HEK293 (cell line): ENCODE measurements at regions not wholly inside any gene's neighbourhood (a gene's known extent, or its start where the extent isn't known, plus 50 kb on each side); places are given as distances from the start of the nearest gene placed in this dataset.

Experiments
- SCRT1 ChIP-seq: fragments of 450-650 bp; formaldehyde crosslinking; IDR thresholded peaks from 2 replicates; pipeline ENCODE4 v1.5.1; 2016; ENCODE audit warnings: missing biosample characterization, missing genetic modification characterization, borderline replicate concordance
- YY1 ChIP-seq: fragments of 450-650 bp; formaldehyde crosslinking; IDR thresholded peaks from 2 replicates; pipeline ENCODE4 v1.5.1; 2018; ENCODE audit warnings: missing biosample characterization, missing genetic modification characterization
- ZNF169 ChIP-seq: fragments of 450-650 bp; formaldehyde crosslinking; IDR thresholded peaks from 2 replicates; pipeline ENCODE4 v1.5.1; 2016; ENCODE audit warnings: missing biosample characterization, missing genetic modification characterization
- ZNF24 ChIP-seq: fragments of 450-650 bp; formaldehyde crosslinking; IDR thresholded peaks from 2 replicates; pipeline ENCODE4 v1.5.1; 2016; ENCODE audit warnings: missing biosample characterization, missing genetic modification characterization
- ZNF274 ChIP-seq, 2 experiments: fragments of 200-500 bp in 1 of 2; fragments of 450-650 bp in 1 of 2; sonication (Bioruptor generic) in 1 of 2; formaldehyde crosslinking in 1 of 2; IDR thresholded peaks; 2 replicates each; pipeline versions ENCODE4 v1.5.1 to v1.6.1; 2014 to 2016; ENCODE audit warnings: borderline replicate concordance in 1 of 2, inconsistent platforms in 1 of 2, low read length in 1 of 2, missing biosample characterization in 1 of 2, missing genetic modification characterization in 1 of 2
- ZNF292 ChIP-seq: fragments of 450-650 bp; formaldehyde crosslinking; IDR thresholded peaks from 2 replicates; pipeline ENCODE4 v1.5.1; 2016; ENCODE audit warnings: low read depth, missing biosample characterization, missing genetic modification characterization, borderline replicate concordance
- ZNF335 ChIP-seq: fragments of 450-650 bp; formaldehyde crosslinking; conservative IDR thresholded peaks from 2 replicates; pipeline ENCODE4 v1.5.1; 2016; ENCODE audit warnings: missing biosample characterization, missing genetic modification characterization
- ZNF350 ChIP-seq: fragments of 450-650 bp; formaldehyde crosslinking; IDR thresholded peaks from 2 replicates; pipeline ENCODE4 v1.5.0; 2017; ENCODE audit warnings: missing biosample characterization, mild to moderate bottlenecking, missing genetic modification characterization
- ZNF37A ChIP-seq: fragments of 450-650 bp; IDR thresholded peaks from 2 replicates; pipeline ENCODE4 v1.5.1; 2018; ENCODE audit warnings: missing biosample characterization, missing genetic modification characterization
- ZNF747 ChIP-seq: fragments of 450-650 bp; formaldehyde crosslinking; IDR thresholded peaks from 2 replicates; pipeline ENCODE4 v1.5.1; 2016; ENCODE audit warnings: missing biosample characterization, missing genetic modification characterization
- TF ChIP-seq, protein P1 (sequence below): fragments of 450-650 bp; formaldehyde crosslinking; IDR thresholded peaks from 2 replicates; pipeline ENCODE4 v1.5.1; 2016; ENCODE audit warnings: missing biosample characterization, missing genetic modification characterization
- TF ChIP-seq, protein P2 (sequence below): fragments of 450-650 bp; formaldehyde crosslinking; IDR thresholded peaks from 2 replicates; pipeline ENCODE4 v1.5.1; 2016; ENCODE audit warnings: missing biosample characterization, missing genetic modification characterization, low read depth
- TF ChIP-seq, protein P3 (sequence below): fragments of 450-650 bp; formaldehyde crosslinking; IDR thresholded peaks from 2 replicates; pipeline ENCODE4 v1.5.1; 2016; ENCODE audit warnings: missing biosample characterization, missing genetic modification characterization
- TF ChIP-seq, protein P4 (sequence below): fragments of 450-650 bp; formaldehyde crosslinking; IDR thresholded peaks from 2 replicates; pipeline ENCODE4 v1.5.1; 2016; ENCODE audit warnings: missing biosample characterization, missing genetic modification characterization, borderline replicate concordance

DNA sequence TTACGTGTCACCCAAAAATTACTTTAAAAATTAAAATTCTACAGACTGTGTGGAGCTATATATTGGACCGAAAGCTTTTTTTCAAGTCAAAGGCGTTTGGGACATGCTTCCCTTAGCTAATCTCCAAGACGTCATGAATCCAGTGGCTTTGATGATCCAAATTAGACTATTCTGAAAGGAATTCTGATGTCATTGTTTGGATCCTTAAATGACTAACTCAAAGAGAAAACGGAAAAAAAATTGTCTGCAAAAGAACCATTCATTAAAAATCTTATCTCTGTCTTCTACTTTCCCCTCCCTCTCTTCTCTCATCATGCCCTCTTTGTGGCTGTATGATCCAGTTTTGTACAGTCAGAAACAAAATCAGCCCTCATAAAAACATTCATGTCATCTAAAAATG, 161.8 kb downstream of the ETV1 start:
- TF ChIP-seq ZNF335 (tag by site-specific recombination), result no peak
- TF ChIP-seq, protein P1, sequence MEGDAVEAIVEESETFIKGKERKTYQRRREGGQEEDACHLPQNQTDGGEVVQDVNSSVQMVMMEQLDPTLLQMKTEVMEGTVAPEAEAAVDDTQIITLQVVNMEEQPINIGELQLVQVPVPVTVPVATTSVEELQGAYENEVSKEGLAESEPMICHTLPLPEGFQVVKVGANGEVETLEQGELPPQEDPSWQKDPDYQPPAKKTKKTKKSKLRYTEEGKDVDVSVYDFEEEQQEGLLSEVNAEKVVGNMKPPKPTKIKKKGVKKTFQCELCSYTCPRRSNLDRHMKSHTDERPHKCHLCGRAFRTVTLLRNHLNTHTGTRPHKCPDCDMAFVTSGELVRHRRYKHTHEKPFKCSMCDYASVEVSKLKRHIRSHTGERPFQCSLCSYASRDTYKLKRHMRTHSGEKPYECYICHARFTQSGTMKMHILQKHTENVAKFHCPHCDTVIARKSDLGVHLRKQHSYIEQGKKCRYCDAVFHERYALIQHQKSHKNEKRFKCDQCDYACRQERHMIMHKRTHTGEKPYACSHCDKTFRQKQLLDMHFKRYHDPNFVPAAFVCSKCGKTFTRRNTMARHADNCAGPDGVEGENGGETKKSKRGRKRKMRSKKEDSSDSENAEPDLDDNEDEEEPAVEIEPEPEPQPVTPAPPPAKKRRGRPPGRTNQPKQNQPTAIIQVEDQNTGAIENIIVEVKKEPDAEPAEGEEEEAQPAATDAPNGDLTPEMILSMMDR, result no peak
- TF ChIP-seq, protein P2, sequence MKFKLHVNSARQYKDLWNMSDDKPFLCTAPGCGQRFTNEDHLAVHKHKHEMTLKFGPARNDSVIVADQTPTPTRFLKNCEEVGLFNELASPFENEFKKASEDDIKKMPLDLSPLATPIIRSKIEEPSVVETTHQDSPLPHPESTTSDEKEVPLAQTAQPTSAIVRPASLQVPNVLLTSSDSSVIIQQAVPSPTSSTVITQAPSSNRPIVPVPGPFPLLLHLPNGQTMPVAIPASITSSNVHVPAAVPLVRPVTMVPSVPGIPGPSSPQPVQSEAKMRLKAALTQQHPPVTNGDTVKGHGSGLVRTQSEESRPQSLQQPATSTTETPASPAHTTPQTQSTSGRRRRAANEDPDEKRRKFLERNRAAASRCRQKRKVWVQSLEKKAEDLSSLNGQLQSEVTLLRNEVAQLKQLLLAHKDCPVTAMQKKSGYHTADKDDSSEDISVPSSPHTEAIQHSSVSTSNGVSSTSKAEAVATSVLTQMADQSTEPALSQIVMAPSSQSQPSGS (tag by site-specific recombination), result no peak
- no peak for TF ChIP-seq ZNF350 (tag by site-specific recombination)
- TF ChIP-seq ZNF292 (tag by site-specific recombination), result no peak
- TF ChIP-seq ZNF37A, result no peak
- no peak for TF ChIP-seq ZNF747 (tag by site-specific recombination)
- TF ChIP-seq, protein P3, sequence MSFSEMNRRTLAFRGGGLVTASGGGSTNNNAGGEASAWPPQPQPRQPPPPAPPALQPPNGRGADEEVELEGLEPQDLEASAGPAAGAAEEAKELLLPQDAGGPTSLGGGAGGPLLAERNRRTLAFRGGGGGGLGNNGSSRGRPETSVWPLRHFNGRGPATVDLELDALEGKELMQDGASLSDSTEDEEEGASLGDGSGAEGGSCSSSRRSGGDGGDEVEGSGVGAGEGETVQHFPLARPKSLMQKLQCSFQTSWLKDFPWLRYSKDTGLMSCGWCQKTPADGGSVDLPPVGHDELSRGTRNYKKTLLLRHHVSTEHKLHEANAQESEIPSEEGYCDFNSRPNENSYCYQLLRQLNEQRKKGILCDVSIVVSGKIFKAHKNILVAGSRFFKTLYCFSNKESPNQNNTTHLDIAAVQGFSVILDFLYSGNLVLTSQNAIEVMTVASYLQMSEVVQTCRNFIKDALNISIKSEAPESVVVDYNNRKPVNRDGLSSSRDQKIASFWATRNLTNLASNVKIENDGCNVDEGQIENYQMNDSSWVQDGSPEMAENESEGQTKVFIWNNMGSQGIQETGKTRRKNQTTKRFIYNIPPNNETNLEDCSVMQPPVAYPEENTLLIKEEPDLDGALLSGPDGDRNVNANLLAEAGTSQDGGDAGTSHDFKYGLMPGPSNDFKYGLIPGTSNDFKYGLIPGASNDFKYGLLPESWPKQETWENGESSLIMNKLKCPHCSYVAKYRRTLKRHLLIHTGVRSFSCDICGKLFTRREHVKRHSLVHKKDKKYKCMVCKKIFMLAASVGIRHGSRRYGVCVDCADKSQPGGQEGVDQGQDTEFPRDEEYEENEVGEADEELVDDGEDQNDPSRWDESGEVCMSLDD, result no peak
- no peak for TF ChIP-seq ZNF24
- no peak for TF ChIP-seq SCRT1 (tag by site-specific recombination)
- no peak for TF ChIP-seq ZNF169 (tag by site-specific recombination)
- TF ChIP-seq YY1 (tag by site-specific recombination), result no peak
- no peak for TF ChIP-seq ZNF274 (IDR thresholded peaks at IDR 0.05; ENCODE audit: low read length)
- TF ChIP-seq ZNF274 (tag by site-specific recombination; IDR thresholded peaks at IDR 0.05; ENCODE audit: borderline replicate concordance), result no peak
- TF ChIP-seq, protein P4, sequence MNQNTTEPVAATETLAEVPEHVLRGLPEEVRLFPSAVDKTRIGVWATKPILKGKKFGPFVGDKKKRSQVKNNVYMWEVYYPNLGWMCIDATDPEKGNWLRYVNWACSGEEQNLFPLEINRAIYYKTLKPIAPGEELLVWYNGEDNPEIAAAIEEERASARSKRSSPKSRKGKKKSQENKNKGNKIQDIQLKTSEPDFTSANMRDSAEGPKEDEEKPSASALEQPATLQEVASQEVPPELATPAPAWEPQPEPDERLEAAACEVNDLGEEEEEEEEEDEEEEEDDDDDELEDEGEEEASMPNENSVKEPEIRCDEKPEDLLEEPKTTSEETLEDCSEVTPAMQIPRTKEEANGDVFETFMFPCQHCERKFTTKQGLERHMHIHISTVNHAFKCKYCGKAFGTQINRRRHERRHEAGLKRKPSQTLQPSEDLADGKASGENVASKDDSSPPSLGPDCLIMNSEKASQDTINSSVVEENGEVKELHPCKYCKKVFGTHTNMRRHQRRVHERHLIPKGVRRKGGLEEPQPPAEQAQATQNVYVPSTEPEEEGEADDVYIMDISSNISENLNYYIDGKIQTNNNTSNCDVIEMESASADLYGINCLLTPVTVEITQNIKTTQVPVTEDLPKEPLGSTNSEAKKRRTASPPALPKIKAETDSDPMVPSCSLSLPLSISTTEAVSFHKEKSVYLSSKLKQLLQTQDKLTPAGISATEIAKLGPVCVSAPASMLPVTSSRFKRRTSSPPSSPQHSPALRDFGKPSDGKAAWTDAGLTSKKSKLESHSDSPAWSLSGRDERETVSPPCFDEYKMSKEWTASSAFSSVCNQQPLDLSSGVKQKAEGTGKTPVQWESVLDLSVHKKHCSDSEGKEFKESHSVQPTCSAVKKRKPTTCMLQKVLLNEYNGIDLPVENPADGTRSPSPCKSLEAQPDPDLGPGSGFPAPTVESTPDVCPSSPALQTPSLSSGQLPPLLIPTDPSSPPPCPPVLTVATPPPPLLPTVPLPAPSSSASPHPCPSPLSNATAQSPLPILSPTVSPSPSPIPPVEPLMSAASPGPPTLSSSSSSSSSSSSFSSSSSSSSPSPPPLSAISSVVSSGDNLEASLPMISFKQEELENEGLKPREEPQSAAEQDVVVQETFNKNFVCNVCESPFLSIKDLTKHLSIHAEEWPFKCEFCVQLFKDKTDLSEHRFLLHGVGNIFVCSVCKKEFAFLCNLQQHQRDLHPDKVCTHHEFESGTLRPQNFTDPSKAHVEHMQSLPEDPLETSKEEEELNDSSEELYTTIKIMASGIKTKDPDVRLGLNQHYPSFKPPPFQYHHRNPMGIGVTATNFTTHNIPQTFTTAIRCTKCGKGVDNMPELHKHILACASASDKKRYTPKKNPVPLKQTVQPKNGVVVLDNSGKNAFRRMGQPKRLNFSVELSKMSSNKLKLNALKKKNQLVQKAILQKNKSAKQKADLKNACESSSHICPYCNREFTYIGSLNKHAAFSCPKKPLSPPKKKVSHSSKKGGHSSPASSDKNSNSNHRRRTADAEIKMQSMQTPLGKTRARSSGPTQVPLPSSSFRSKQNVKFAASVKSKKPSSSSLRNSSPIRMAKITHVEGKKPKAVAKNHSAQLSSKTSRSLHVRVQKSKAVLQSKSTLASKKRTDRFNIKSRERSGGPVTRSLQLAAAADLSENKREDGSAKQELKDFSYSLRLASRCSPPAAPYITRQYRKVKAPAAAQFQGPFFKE (tag by site-specific recombination), result no peak
